Bone marrow (tissue), 2 donors: ENCODE measurements at regions not wholly inside any gene's neighbourhood (a gene's known extent, or its start where the extent isn't known, plus 50 kb on each side); places are given as distances from the start of the nearest gene placed in this dataset.

Experiments used
- DNase-seq, 2 donors: peaks; one replicate each; lab custom pipeline; 2025; lab: John Stamatoyannopoulos, UW

- DNase-seq, result peak; percentile 42 to 50
Observed at GRCh38 chr6:14665827-14666724, 548.5 kb downstream of the CD83 start.

- no peak for DNase-seq
Observed at GRCh38 chr6:14670806-14671205, 553.2 kb downstream of the CD83 start.

- no peak for DNase-seq
Observed at GRCh38 chr6:14671261-14671681, 553.7 kb downstream of the CD83 start.

GRCh38 chr6:14671937-14672336 lies 554.4 kb downstream of the CD83 start:
- no peak for DNase-seq

- no peak for DNase-seq
Observed at GRCh38 chr6:14673201-14673600, 555.6 kb downstream of the CD83 start.

- no peak for DNase-seq
Observed at GRCh38 chr6:14674458-14674857, 556.9 kb downstream of the CD83 start.

- no peak for DNase-seq
Observed at GRCh38 chr6:14674867-14675648, 557.5 kb downstream of the CD83 start.

GRCh38 chr6:14676064-14676463 lies 558.5 kb downstream of the CD83 start:
- DNase-seq, result no peak

GRCh38 chr6:14676977-14677781 lies 559.6 kb downstream of the CD83 start:
- no peak for DNase-seq

GRCh38 chr6:14681699-14682487 lies 564.0 kb upstream of the JARID2 start:
- DNase-seq, result peak in 1 of 2 donors; percentile 9

- no peak for DNase-seq
Observed at GRCh38 chr6:14682812-14683211, 563.1 kb upstream of the JARID2 start.

GRCh38 chr6:14689639-14690038 lies 556.2 kb upstream of the JARID2 start:
- no peak for DNase-seq

- DNase-seq, result no peak
Observed at GRCh38 chr6:14690120-14691056, 555.5 kb upstream of the JARID2 start.

- no peak for DNase-seq
Observed at GRCh38 chr6:14692208-14692607, 553.7 kb upstream of the JARID2 start.

GRCh38 chr6:14693301-14694192 lies 552.3 kb upstream of the JARID2 start:
- DNase-seq, result no peak

GRCh38 chr6:14694308-14694707 lies 551.6 kb upstream of the JARID2 start:
- no peak for DNase-seq

- DNase-seq, result no peak
Observed at GRCh38 chr6:14695579-14695978, 550.3 kb upstream of the JARID2 start.

- DNase-seq, result no peak
Observed at GRCh38 chr6:14696367-14696766, 549.5 kb upstream of the JARID2 start.

GRCh38 chr6:14697427-14697826 lies 548.4 kb upstream of the JARID2 start:
- no peak for DNase-seq
